Adrenal gland (tissue), 9 donors: ENCODE measurements at regions not wholly inside any gene's neighbourhood (a gene's known extent, or its start where the extent isn't known, plus 50 kb on each side); places are given as distances from the start of the nearest gene placed in this dataset.

Experiments
- DNase-seq, 7 donors: peaks; one replicate each; pipeline ENCODE4 v3.0.0-alpha.2; 2019 to 2020
- H3K27ac ChIP-seq, 5 donors: fragments of 200-600 bp; sonication (generic) in 4 of 5; 1 replicate in 3 of 5; 2 replicates in 2 of 5; pipeline versions ENCODE4 v1.5.1 to v1.8.0; 2016 to 2020; ENCODE audit warnings: mild to moderate bottlenecking in 1 of 5
- H3K27me3 ChIP-seq: fragments of 200-600 bp; 2 replicates; pipeline ENCODE4 v1.8.0; 2021
- H3K36me3 ChIP-seq, 2 donors: fragments of 200-600 bp; replicated peaks in 1 of 2; 1 replicate in 1 of 2; 2 replicates in 1 of 2; pipeline versions ENCODE4 v1.5.1 to v1.8.0; 2018 to 2022
- H3K4me1 ChIP-seq, 2 donors: fragments of 200-600 bp; replicated peaks in 1 of 2; 1 replicate in 1 of 2; 2 replicates in 1 of 2; pipeline versions ENCODE4 v1.5.1 to v1.8.0; 2018 to 2021
- H3K4me3 ChIP-seq, 4 donors: fragments of 200-600 bp; sonication (generic) in 3 of 4; one replicate each; pipeline ENCODE4 v1.5.1; 2016 to 2018
- H3K9me3 ChIP-seq, 3 donors: fragments of 200-600 bp; sonication (generic) in 1 of 3; replicated peaks in 1 of 3; 1 replicate in 2 of 3; 2 replicates in 1 of 3; pipeline versions ENCODE4 v1.5.1 to v1.8.0; 2016 to 2021
- CTCF ChIP-seq, 6 experiments: fragments of 450-650 bp in 4 of 6; fragments of 200-600 bp in 2 of 6; sonication (generic) in 1 of 6; IDR thresholded peaks; 1 replicate in 5 of 6; 2 replicates in 1 of 6; pipeline versions ENCODE4 v1.5.1 to v1.8.0; 2016 to 2021; ENCODE audit warnings: antibody characterized with exemption in 6 of 6, mild to moderate bottlenecking in 2 of 6, moderate library complexity in 1 of 6
- POLR2A ChIP-seq, 2 donors: fragments of 450-650 bp; IDR thresholded peaks; one replicate each; pipeline ENCODE4 v1.6.1; 2017; ENCODE audit warnings: antibody characterized with exemption in 2 of 2, mild to moderate bottlenecking in 2 of 2, moderate library complexity in 1 of 2
- WGBS, 4 donors: extraction: QIAGEN DNeasy Blood & Tissue Kit in 2 of 4; methylation state at CpG; one replicate each; pipeline versions ENCODE4 v1.1.5 to v1.1.7; 2013 to 2017; 5-methylcytosine and 5-hydroxymethylcytosine counted together
- intact Hi-C, 2 donors: fragments of 100-400 bp; cut with DNase I; formaldehyde crosslinking; loops; one replicate each; pipeline versions ENCODE4 v1.14.1 to v1.15.0; 2022 to 2023
- donor health status: healthy with polysubstance abuse.
- donor health status: Bipolar disorder and iron deficiency.
- donor health status: DM: yes; HTN: yes; CAD: no.
- donor health status: DM: no; HTN: no; CAD: no.
- donor health status: DM: no; HTN: no; CAD: no.

- TF ChIP-seq CTCF (IDR thresholded peaks at IDR 0.05), result no peak
- TF ChIP-seq POLR2A (IDR thresholded peaks at IDR 0.05), result no peak
- no peaks in the 10 kb centered on the region for H3K9me3 ChIP-seq
- no peaks in the 10 kb centered on the region for H3K36me3 ChIP-seq
- intact Hi-C loops, result no loop called here
- no peak for DNase-seq
- H3K27ac ChIP-seq, result no peak overlapping the region
- no peaks in the 10 kb centered on the region for H3K4me1 ChIP-seq
- WGBS, 4 donors, result 55 to 65% (median 60%) methylated on average over 3 of the region's 3 CpGs
- H3K27me3 ChIP-seq, result no peaks in the 10 kb centered on the region
- H3K4me3 ChIP-seq, result no peak overlapping the region
Measured at GRCh38 chr21:24716281-24716918, 890.9 kb downstream of the MRPL39 start.

- Histone ChIP-seq H3K36me3 (no peaks in the 10 kb centered on the region), H3K4me3 (no peak overlapping the region), H3K27me3 (no peaks in the 10 kb centered on the region), H3K9me3 (no peaks in the 10 kb centered on the region), H3K27ac (no peak overlapping the region), H3K4me1 (no peaks in the 10 kb centered on the region)
- WGBS, 4 donors, result 67 to 76% (median 75%) methylated on average over 2 of the region's 2 CpGs
- no peak for DNase-seq
- intact Hi-C loops, result no loop called here
- TF ChIP-seq CTCF (IDR thresholded peaks at IDR 0.05) (no peak), POLR2A (IDR thresholded peaks at IDR 0.05) (no peak)
Measured at GRCh38 chr21:24714646-24715200, 892.6 kb downstream of the MRPL39 start.

GRCh38 chr21:24705201-24705600 is 902.1 kb downstream of the MRPL39 start:
- no peaks in the 10 kb centered on the region for H3K36me3 ChIP-seq
- no peak overlapping the region for H3K27ac ChIP-seq
- no peaks in the 10 kb centered on the region for H3K27me3 ChIP-seq
- no peaks in the 10 kb centered on the region for H3K9me3 ChIP-seq
- no peak overlapping the region for H3K4me3 ChIP-seq
- TF ChIP-seq POLR2A (IDR thresholded peaks at IDR 0.05) (no peak), CTCF (IDR thresholded peaks at IDR 0.05) (no peak)
- no peak for DNase-seq
- no peaks in the 10 kb centered on the region for H3K4me1 ChIP-seq
- WGBS, 4 donors, result 60 to 74% (median 63%) methylated on average over 2 of the region's 2 CpGs
- intact Hi-C loops, result no loop called here

GRCh38 chr21:24693779-24694178 is 913.5 kb downstream of the MRPL39 start:
- intact Hi-C loops, result no loop called here
- Histone ChIP-seq H3K27me3 (no peaks in the 10 kb centered on the region), H3K9me3 (no peaks in the 10 kb centered on the region), H3K36me3 (no peaks in the 10 kb centered on the region), H3K4me1 (no peaks in the 10 kb centered on the region), H3K27ac (no peak overlapping the region), H3K4me3 (no peak overlapping the region)
- DNase-seq, result no peak
- WGBS, 4 donors, result 62 to 77% (median 71%) methylated on average over 2 of the region's 2 CpGs
- TF ChIP-seq POLR2A (IDR thresholded peaks at IDR 0.05) (no peak), CTCF (IDR thresholded peaks at IDR 0.05) (no peak)
